ENCODE measurements at regions not wholly inside any gene's neighbourhood (a gene's known extent, or its start where the extent isn't known, plus 50 kb on each side); places are given as distances from the start of the nearest gene placed in this dataset.

- TF ChIP-seq PATZ1 (CRISPR knock-in tag; IDR thresholded peaks at IDR 0.05; ENCODE audit: borderline replicate concordance) = peak; percentile 68
- TF ChIP-seq OSR1 (CRISPR knock-in tag; IDR thresholded peaks at IDR 0.05) = no peak
- TF ChIP-seq ZNF70 (CRISPR knock-in tag; IDR thresholded peaks at IDR 0.05) = no peak; the same call in 1 of the 2 replicates
- TF ChIP-seq TSHZ2 (CRISPR knock-in tag; IDR thresholded peaks at IDR 0.05) = peak; percentile 99
- 0 out of 2 replicates have a peak, but pooled peaks have one; percentile 24 for TF ChIP-seq SNAI2 (CRISPR knock-in tag; IDR thresholded peaks at IDR 0.05)
- TF ChIP-seq ZC3H10 (CRISPR knock-in tag; IDR thresholded peaks at IDR 0.05) = 0 out of 2 replicates have a peak, but pooled peaks have one; percentile 35
- TF ChIP-seq RARB (CRISPR knock-in tag; IDR thresholded peaks at IDR 0.05) = peak; percentile 64; the same call in 1 of the 2 replicates
Observed at GRCh38 chr2:67561457-67561965, 164.4 kb downstream of the ETAA1 start (continued).

- no peak for TF ChIP-seq ZNF565 (CRISPR knock-in tag; conservative IDR thresholded peaks at IDR 0.05; ENCODE audit: low read depth)
- no peak for TF ChIP-seq TSHZ2 (CRISPR knock-in tag; IDR thresholded peaks at IDR 0.05)
- no peak for TF ChIP-seq BACH2 (CRISPR knock-in tag; IDR thresholded peaks at IDR 0.05; ENCODE audit: borderline replicate concordance)
- no peak for ATAC-seq
Observed at GRCh38 chr2:67564076-67564475, 166.9 kb downstream of the ETAA1 start.

- TF ChIP-seq ISL1 (CRISPR knock-in tag; IDR thresholded peaks at IDR 0.05) = no peak
Observed at GRCh38 chr2:67564626-67565025, 167.5 kb downstream of the ETAA1 start.

DNA sequence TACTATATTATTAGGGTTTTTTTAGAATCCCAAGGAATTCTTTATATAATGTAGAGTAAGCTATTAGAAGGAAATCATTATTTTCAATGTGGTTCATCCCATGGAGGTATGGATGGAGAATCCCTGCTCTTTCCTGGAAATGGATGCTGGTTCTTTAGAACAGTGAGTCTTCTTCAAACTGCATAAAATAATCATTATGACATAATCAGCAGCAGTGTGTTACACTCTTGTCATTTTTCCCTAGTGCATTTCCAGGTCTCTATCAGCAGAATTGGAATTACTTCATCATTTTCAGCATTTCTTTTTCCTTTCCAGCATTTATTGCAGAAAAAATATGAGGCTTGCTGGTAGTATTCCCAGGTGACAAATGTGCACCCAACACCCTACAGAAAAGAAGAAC is 168.1 kb downstream of the ETAA1 start:
- ATAC-seq = no peak
- no peak for TF ChIP-seq OSR1 (CRISPR knock-in tag; IDR thresholded peaks at IDR 0.05)
- no peak for TF ChIP-seq TSHZ2 (CRISPR knock-in tag; IDR thresholded peaks at IDR 0.05)
- no peak for TF ChIP-seq CSRNP3 (CRISPR knock-in tag; IDR thresholded peaks at IDR 0.05)
- TF ChIP-seq PATZ1 (CRISPR knock-in tag; IDR thresholded peaks at IDR 0.05; ENCODE audit: borderline replicate concordance) = no peak
- no peak for TF ChIP-seq CSDC2 (CRISPR knock-in tag; IDR thresholded peaks at IDR 0.05)
- TF ChIP-seq ZNF8 (CRISPR knock-in tag; IDR thresholded peaks at IDR 0.05) = no peak
- no peak for TF ChIP-seq PPARA (CRISPR knock-in tag; IDR thresholded peaks at IDR 0.05; ENCODE audit: borderline replicate concordance)
- TF ChIP-seq ZFP3 (CRISPR knock-in tag; IDR thresholded peaks at IDR 0.05) = no peak

More at GRCh38 chr2:67564626-67565025, 167.5 kb downstream of the ETAA1 start:
- no peak for ATAC-seq
